22Rv1 (cell line): ENCODE measurements at regions not wholly inside any gene's neighbourhood (a gene's known extent, or its start where the extent isn't known, plus 50 kb on each side); places are given as distances from the start of the nearest gene placed in this dataset.

Source experiments
- CTCF ChIP-seq: fragments of 450-650 bp; IDR thresholded peaks from 2 replicates; pipeline ENCODE4 v1.5.1; 2017; ENCODE audit warnings: mild to moderate bottlenecking
- ZFX ChIP-seq: fragments of 450-650 bp; IDR thresholded peaks from 2 replicates; pipeline ENCODE4 v1.6.1; 2017; ENCODE audit warnings: antibody characterized with exemption, borderline replicate concordance

DNA sequence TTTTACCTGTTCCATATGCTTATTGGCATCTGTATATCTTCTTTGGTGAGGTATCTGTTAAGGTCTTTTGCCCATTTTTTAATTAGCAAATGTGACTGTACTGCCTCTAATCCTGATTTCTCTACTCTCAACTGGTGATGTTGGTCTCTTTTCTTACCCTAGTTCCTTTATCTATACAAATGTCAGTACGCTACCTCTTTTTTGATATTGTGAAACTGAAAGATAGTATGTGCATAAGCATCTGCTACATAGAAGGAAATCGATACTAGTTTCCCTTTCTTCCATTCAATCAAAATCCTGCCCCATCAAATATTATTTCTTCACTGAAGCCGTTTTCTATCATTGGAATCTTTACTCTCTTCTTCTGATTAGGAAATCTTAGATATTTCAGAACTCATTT is 194.9 kb upstream of the SPOPL start:
- no peak for TF ChIP-seq CTCF
- no peak for TF ChIP-seq ZFX
